ENCODE measurements at regions not wholly inside any gene's neighbourhood (a gene's known extent, or its start where the extent isn't known, plus 50 kb on each side); places are given as distances from the start of the nearest gene placed in this dataset.
"Not testable (repeated sequence)": the region's sequence is repeated elsewhere in the genome, so short reads cannot be mapped to it uniquely, and the experiment has no call there.

DNA sequence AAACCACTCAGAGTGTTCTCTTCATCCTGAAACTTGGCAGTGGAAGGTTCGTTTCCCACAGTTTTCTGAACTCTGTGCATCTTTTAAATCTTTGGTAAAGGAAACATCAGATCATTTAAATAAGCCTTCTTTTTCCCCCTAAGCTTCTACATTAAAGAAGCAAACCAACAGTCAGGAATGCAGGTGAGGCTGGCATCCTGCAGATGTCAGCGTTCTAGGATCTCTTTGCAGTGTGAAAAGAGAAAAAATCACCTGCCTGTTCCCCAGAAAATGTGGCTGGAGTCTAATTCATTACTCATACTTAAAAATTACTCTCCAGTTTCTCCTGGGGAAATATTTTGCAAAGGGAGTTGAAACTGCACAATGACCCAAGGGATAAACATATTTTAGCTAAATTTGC is 64.5 kb upstream of the ZCCHC2 start:
- no peak for DNase-seq (ENCODE audit: low read depth)
- H3K4me3 ChIP-seq (ENCODE audit: low read depth, low read length) = no peak overlapping the region
- TF ChIP-seq, protein P1, sequence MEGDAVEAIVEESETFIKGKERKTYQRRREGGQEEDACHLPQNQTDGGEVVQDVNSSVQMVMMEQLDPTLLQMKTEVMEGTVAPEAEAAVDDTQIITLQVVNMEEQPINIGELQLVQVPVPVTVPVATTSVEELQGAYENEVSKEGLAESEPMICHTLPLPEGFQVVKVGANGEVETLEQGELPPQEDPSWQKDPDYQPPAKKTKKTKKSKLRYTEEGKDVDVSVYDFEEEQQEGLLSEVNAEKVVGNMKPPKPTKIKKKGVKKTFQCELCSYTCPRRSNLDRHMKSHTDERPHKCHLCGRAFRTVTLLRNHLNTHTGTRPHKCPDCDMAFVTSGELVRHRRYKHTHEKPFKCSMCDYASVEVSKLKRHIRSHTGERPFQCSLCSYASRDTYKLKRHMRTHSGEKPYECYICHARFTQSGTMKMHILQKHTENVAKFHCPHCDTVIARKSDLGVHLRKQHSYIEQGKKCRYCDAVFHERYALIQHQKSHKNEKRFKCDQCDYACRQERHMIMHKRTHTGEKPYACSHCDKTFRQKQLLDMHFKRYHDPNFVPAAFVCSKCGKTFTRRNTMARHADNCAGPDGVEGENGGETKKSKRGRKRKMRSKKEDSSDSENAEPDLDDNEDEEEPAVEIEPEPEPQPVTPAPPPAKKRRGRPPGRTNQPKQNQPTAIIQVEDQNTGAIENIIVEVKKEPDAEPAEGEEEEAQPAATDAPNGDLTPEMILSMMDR (IDR thresholded peaks at IDR 0.05; ENCODE audit: insufficient read depth, low read depth, low read length) = no peak

- TF ChIP-seq, protein P1 (IDR thresholded peaks at IDR 0.05; ENCODE audit: insufficient read depth, low read depth, low read length) = no peak
- no peak for DNase-seq (ENCODE audit: low read depth)
- no peak overlapping the region for H3K4me3 ChIP-seq (ENCODE audit: low read depth, low read length)
Observed at GRCh38 chr18:62458868-62459716, 63.7 kb upstream of the ZCCHC2 start.

DNA sequence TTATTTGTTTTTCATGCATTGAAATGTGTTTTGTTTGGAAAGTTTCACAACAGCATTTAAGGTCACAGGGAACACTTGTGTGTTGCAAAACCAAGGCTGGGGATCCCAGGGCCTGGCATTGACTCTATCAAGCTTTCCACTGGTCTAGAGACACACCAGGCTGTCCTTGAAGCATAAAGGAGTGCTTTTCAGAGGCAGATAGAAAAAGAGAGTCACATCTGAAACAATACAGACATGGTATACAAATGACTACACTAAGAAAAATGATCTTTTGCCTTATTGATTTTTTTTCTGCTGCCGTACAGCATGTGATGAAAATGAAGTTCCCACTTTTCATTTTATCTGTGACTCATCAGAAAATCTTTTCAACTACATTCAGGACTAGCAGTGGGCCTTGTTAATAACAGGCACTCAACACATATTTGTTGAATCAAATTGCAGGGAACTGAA is 61.9 kb upstream of the ZCCHC2 start:
- no peak overlapping the region for H3K4me3 ChIP-seq (ENCODE audit: low read depth, low read length)
- TF ChIP-seq, protein P1 (IDR thresholded peaks at IDR 0.05; ENCODE audit: insufficient read depth, low read depth, low read length) = no peak
- peak; percentile 68 for DNase-seq (ENCODE audit: low read depth)

DNA sequence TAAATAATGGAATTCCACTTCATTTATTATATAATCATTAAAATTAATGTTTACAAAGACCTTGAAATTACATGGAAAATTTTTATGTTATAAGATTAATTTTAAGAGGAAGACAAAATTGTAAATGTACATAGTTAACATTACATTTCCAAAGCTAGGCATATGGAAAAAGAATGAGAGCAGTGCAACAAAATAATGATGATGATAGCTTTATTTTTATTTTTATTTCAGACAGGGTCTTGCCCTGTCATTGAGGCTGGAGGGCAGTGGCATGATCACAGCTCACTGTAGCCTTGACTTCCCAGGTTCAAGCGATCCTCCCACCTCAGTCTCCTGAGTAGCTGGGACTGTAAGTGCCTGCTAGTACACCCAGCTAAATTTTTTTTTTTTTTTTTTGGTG is 61.2 kb upstream of the ZCCHC2 start:
- TF ChIP-seq, protein P1 (IDR thresholded peaks at IDR 0.05; ENCODE audit: insufficient read depth, low read depth, low read length) = no peak
- no peak overlapping the region for H3K4me3 ChIP-seq (ENCODE audit: low read depth, low read length)

GRCh38 chr18:62464266-62464665 is 58.6 kb upstream of the ZCCHC2 start:
- no peak overlapping the region for H3K4me3 ChIP-seq (ENCODE audit: low read depth, low read length)
- TF ChIP-seq, protein P1 (IDR thresholded peaks at IDR 0.05; ENCODE audit: insufficient read depth, low read depth, low read length) = no peak
- DNase-seq (ENCODE audit: low read depth) = no peak

More for the DNA sequence above, 61.2 kb upstream of the ZCCHC2 start:
- DNase-seq (ENCODE audit: low read depth) = no peak

DNA sequence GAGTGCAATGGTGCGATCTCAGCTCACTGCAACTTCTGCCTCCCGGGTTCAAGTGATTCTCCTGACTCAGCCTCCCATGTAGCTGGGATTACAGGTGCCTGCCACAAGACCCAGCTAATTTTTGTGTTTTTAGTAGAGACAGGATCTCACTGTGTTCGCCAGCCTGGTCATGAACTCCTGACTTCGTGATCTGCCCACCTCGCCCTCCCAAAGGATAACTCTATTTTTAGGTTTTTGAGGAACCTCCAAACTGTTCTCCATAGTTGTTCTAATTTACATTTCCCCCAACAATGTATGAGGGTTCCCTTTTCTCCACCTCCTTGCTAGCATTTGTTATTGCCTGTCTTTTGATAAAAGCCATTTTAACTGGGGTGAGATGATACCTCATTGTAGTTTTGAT is 53.7 kb upstream of the ZCCHC2 start:
- not testable (repeated sequence) for DNase-seq (ENCODE audit: low read depth)

More for the DNA sequence above, 53.7 kb upstream of the ZCCHC2 start:
- not testable (repeated sequence) for H3K4me3 ChIP-seq (ENCODE audit: low read depth, low read length)

Measured in fibroblast of villous mesenchyme (primary cell).